ENCODE measurements at regions not wholly inside any gene's neighbourhood (a gene's known extent, or its start where the extent isn't known, plus 50 kb on each side); places are given as distances from the start of the nearest gene placed in this dataset.

- in situ Hi-C loops (cut with HindIII; ENCODE audit: low pct_unique_long_range_greater_than_20kb, low sequenced_read_pairs) (no loop called here), intact Hi-C loops (cut with micrococcal nuclease; ENCODE audit: unreplicated experiment) (no loop called here)
- H3K4me1 ChIP-seq (ENCODE audit: control insufficient read depth, insufficient read depth, low read length) = no peaks in the 10 kb centered on the region
- no TSS peak for BruUV-seq (replicated peaks)
- no peaks in the 10 kb centered on the region for H3K27me3 ChIP-seq (ENCODE audit: control insufficient read depth, insufficient read depth, low read length)
- DNase-seq (ENCODE audit: low read depth, low spot score) = no peak
- H3K9me3 ChIP-seq (ENCODE audit: control insufficient read depth, insufficient read depth, low read depth, low read length) = no peaks in the 10 kb centered on the region
- TF ChIP-seq TCF7L2 (IDR thresholded peaks at IDR 0.05; ENCODE audit: low read depth, low read length) (no peak), SIN3A (IDR thresholded peaks at IDR 0.05; ENCODE audit: borderline replicate concordance, insufficient read depth, low read depth, low read length) (no peak), REST (IDR thresholded peaks at IDR 0.05; ENCODE audit: insufficient read depth in 1 of 2, low read depth in 2 of 2, low read length in 1 of 2) (no peak), CTCF (IDR thresholded peaks at IDR 0.05) (no peak), POLR2AphosphoS5 (IDR thresholded peaks at IDR 0.05; ENCODE audit: low read depth, low read length) (no peak)
- H3K27ac ChIP-seq (ENCODE audit: low read length) = no peak overlapping the region
- ATAC-seq = no peak
- ChIA-PET POLR2A (no interaction called here), CTCF (no interaction called here)
- H3K36me3 ChIP-seq (ENCODE audit: control insufficient read depth, insufficient read depth, low read length) = no peaks in the 10 kb centered on the region
- no peak overlapping the region for H3K4me3 ChIP-seq (ENCODE audit: low read depth in 2 of 2, low read length in 2 of 2)
Observed at GRCh38 chr2:58701688-58702301, 460.7 kb upstream of the FANCL start.

GRCh38 chr2:58700591-58700990 lies 459.5 kb upstream of the FANCL start:
- CTCF ChIA-PET = no interaction called here
- POLR2A ChIA-PET = no interaction called here
- no peak for ATAC-seq
- no peaks in the 10 kb centered on the region for H3K27me3 ChIP-seq (ENCODE audit: control insufficient read depth, insufficient read depth, low read length)
- H3K27ac ChIP-seq (ENCODE audit: low read length) = no peak overlapping the region
- BruUV-seq (replicated peaks) = no TSS peak
- H3K4me1 ChIP-seq (ENCODE audit: control insufficient read depth, insufficient read depth, low read length) = no peaks in the 10 kb centered on the region
- DNase-seq (ENCODE audit: low read depth, low spot score) = no peak
- H3K9me3 ChIP-seq (ENCODE audit: control insufficient read depth, insufficient read depth, low read depth, low read length) = no peaks in the 10 kb centered on the region
- no peak overlapping the region for H3K4me3 ChIP-seq (ENCODE audit: low read depth in 2 of 2, low read length in 2 of 2)
- in situ Hi-C loops (cut with HindIII; ENCODE audit: low pct_unique_long_range_greater_than_20kb, low sequenced_read_pairs) = no loop called here
- TF ChIP-seq TCF7L2 (IDR thresholded peaks at IDR 0.05; ENCODE audit: low read depth, low read length) (no peak), SIN3A (IDR thresholded peaks at IDR 0.05; ENCODE audit: borderline replicate concordance, insufficient read depth, low read depth, low read length) (no peak), CTCF (IDR thresholded peaks at IDR 0.05) (no peak), REST (IDR thresholded peaks at IDR 0.05; ENCODE audit: insufficient read depth in 1 of 2, low read depth in 2 of 2, low read length in 1 of 2) (no peak), POLR2AphosphoS5 (IDR thresholded peaks at IDR 0.05; ENCODE audit: low read depth, low read length) (no peak)
- intact Hi-C loops (cut with micrococcal nuclease; ENCODE audit: unreplicated experiment) = no loop called here
- no peaks in the 10 kb centered on the region for H3K36me3 ChIP-seq (ENCODE audit: control insufficient read depth, insufficient read depth, low read length)
